ENCODE measurements at regions not wholly inside any gene's neighbourhood (a gene's known extent, or its start where the extent isn't known, plus 50 kb on each side); places are given as distances from the start of the nearest gene placed in this dataset.
A peak's percentile ranks its signal among the peaks of the same experiment; 100 is the strongest.

DNA sequence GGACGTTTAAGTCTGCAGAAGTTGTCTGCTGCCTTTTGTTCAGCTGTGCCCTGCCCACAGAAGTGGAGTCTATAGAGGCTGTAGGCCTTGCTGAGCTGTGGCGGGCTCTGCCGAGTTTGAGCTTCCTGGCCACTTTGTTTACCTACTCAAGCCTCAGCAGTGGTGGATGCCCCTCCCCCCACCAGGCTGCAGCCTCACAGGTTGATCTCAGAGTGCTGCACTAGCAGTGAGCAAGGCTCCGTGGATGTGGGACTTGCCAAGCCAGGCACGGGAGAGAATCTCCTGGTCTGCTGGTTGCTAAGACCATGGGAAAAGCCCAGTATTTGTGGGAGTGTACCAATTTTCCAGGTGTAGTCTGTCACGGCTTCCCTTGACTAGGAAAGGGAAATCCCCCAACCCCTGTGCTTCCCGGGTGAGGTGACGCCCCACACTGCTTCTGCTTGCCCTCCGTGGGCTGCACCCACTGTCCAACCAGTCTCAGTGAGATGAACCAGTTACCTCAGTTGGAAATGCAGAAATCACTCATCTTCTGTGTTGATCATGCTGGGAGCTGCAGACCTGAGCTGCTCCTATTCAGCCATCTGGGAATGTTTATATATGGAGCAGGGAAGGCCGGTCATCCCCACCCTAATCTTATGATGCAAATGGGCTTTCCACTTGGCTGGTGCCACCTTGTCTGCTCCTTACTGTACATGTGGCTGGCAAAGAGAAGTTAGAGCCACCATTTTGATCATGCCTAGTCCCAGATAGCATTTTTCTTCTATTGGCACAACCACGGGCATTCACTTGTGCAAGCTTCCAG lies 156.9 kb upstream of the ITGA6 start:
- no peaks in the 10 kb centered on the region for H3K36me3 Mint-ChIP-seq
- H3K4me3 Mint-ChIP-seq = no peak overlapping the region
- peaks cover 14% of the 10 kb centered on the region for H3K27me3 Mint-ChIP-seq
- peaks cover 2% of the 10 kb centered on the region for H3K9me3 Mint-ChIP-seq
- ATAC-seq (ENCODE audit: low read depth) (no peak), DNase-seq (ENCODE audit: low spot score in 2 of 2) (no peak)
- no peak overlapping the region for H3K27ac Mint-ChIP-seq
- H3K4me1 Mint-ChIP-seq = no peaks in the 10 kb centered on the region

DNA sequence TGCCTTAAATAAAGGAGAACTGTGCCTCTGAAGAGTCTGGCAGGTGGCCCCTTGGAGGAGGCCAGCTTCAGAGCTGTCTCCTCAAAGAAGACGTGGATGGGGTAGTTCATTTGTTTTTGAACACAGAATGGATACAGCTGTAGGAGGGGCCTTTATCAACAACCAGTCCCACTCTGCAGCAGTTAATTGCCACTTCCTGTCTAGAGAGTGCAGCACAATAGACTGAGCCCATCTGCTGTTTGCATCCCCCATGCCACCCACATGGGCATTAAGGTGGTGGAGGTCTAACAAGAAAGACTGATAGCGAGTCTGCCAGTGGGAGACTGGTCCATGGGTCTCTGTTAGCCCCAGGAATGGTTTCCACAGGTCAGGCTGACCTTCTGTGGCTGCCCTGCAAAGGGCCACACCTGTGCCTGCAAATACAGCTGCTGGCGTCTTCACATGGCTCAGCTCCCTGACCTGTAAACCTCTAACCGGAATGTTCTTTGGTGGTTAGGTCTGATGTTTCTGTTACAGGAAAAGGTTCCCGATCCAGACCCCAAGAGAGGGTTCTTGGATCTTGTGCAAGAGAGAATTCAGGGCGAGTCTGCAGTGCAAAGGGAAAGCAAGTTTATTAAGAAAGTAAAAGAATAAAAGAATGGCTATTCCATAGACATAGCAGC lies 153.3 kb upstream of the ITGA6 start:
- ATAC-seq (ENCODE audit: low read depth) = no peak
- Mint-ChIP-seq H3K27me3 (peaks cover 24% of the 10 kb centered on the region), H3K9me3 (peaks cover 4% of the 10 kb centered on the region), H3K27ac (no peak overlapping the region), H3K36me3 (peaks cover 2% of the 10 kb centered on the region), H3K4me3 (no peak overlapping the region), H3K4me1 (no peaks in the 10 kb centered on the region)
- DNase-seq (ENCODE audit: low spot score in 2 of 2) = no peak

DNA sequence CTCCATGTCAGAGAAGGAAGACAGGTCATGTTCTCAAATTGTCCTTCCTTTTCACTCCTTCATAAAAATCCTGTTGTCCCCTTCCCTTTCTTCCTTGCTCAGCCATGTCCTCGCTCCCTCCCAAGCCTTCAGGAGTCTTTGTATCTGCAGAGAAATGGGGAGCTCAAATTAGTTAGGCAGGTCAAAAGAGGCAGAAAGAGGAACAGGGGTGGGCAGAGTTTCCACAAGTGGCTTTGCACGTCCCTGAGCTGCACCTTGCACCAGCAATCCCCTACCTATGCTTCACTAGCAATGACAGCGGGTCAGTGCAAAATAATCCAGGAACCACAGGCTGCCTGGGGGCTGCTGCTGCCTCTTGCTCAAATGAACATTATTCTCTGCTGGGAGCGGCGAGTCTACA lies 152.1 kb upstream of the ITGA6 start:
- peaks cover 21% of the 10 kb centered on the region for H3K27me3 Mint-ChIP-seq

DNA sequence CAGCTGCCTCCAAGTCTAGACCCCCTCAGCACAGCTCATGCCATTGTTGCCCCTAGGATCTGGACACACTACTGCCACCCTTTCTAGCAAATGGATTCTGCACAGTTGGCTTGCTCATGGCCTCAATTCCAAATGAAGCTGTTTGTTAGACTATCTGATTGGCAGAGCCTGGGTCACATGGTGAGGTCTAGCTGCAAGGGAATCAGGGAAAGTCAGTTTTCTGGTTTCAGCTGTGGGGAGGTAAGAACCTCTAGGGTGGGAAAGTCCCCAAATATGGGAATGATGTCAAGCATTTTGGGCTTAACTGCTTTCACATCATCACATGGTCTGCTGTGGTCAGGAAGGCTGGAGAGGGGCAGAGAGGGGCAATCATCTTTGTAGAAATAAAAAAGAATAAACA lies 150.4 kb upstream of the ITGA6 start:
- Mint-ChIP-seq H3K4me3 (no peak overlapping the region), H3K9me3 (peaks cover 4% of the 10 kb centered on the region), H3K27ac (no peak overlapping the region), H3K27me3 (peaks cover 17% of the 10 kb centered on the region), H3K4me1 (peaks cover 10% of the 10 kb centered on the region), H3K36me3 (peaks cover 2% of the 10 kb centered on the region)
- DNase-seq (ENCODE audit: low spot score in 2 of 2) = no peak
- no peak for ATAC-seq (ENCODE audit: low read depth)

More for the DNA sequence above, 152.1 kb upstream of the ITGA6 start:
- Mint-ChIP-seq H3K27ac (no peak overlapping the region), H3K9me3 (peaks cover 4% of the 10 kb centered on the region), H3K4me3 (no peak overlapping the region), H3K36me3 (peaks cover 2% of the 10 kb centered on the region), H3K4me1 (no peaks in the 10 kb centered on the region)
- ATAC-seq (ENCODE audit: low read depth) = no peak
- no peak for DNase-seq (ENCODE audit: low spot score in 2 of 2)

DNA sequence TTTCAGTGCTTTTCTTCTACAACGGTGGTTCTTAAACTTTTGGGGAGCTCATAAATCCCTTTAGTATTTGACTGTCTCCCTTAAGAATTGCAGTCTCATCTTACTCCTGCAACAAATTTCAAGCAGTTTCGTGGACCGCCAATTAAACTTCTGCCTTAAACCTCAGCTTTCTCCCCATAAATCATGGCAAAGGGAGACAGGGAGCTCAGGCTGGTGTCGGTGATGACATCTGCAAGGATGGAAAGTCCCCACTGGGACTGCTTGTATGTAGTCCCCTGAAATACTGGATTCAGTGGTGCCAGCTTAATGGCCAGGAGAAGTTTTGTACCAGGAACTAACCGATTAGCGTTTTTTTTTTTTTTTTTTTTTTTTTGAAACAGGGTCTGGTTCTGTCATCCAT lies 148.7 kb upstream of the ITGA6 start:
- H3K4me1 Mint-ChIP-seq = peaks cover 10% of the 10 kb centered on the region
- H3K36me3 Mint-ChIP-seq = peaks cover 2% of the 10 kb centered on the region
- no peak overlapping the region for H3K27ac Mint-ChIP-seq
- no peak for ATAC-seq (ENCODE audit: low read depth)
- peaks cover 15% of the 10 kb centered on the region for H3K27me3 Mint-ChIP-seq
- no peak for DNase-seq (ENCODE audit: low spot score in 2 of 2)
- no peak overlapping the region for H3K4me3 Mint-ChIP-seq
- H3K9me3 Mint-ChIP-seq = peaks cover 4% of the 10 kb centered on the region

DNA sequence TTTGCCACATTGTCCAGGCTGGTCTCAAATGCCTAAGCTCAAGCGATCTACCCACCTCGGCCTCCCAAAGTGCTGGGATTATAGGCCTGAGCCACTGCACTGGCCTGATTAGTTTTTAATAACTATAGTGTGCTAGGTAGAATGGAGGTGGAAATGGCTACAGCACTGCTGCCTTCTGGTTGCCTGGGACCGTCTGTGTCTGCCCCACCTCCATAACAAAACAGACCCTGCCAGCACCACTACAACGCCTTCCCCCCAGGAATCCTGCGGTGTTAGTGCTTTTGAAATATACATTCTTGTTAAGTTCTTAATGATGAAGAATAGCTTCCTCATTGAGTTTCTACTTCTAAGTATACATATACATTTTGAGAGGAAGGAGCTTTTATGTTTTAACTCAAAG lies 148.2 kb upstream of the ITGA6 start:
- Mint-ChIP-seq H3K9me3 (peaks cover 4% of the 10 kb centered on the region), H3K27me3 (peaks cover 15% of the 10 kb centered on the region), H3K4me1 (peaks cover 10% of the 10 kb centered on the region), H3K4me3 (no peak overlapping the region), H3K36me3 (peaks cover 2% of the 10 kb centered on the region), H3K27ac (no peak overlapping the region)
- DNase-seq (ENCODE audit: low spot score in 2 of 2) (no peak), ATAC-seq (ENCODE audit: low read depth) (no peak)

DNA sequence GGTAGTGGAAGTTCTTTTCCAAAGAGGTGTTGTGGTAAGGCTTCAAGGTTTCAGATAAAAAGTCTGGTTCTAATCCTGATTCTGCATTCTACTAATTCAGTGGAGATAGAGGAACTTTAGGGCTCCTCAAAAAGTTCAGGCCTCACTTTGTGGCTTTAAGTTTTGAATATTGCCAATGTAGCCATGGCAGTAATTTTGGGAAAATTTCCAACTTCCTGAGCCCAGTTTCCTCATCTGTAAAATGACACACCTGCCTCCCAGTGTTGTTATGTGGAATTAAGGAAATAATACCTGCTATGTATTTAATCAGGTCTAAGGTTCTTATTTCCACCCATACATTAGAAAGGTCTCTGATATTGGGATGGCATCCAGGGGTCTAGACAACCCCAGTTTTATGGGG lies 147.6 kb upstream of the ITGA6 start:
- ATAC-seq (ENCODE audit: low read depth) (no peak), DNase-seq (ENCODE audit: low spot score in 2 of 2) (no peak)
- H3K36me3 Mint-ChIP-seq = peaks cover 2% of the 10 kb centered on the region
- peaks cover 10% of the 10 kb centered on the region for H3K4me1 Mint-ChIP-seq
- peaks cover 4% of the 10 kb centered on the region for H3K9me3 Mint-ChIP-seq
- H3K4me3 Mint-ChIP-seq = no peak overlapping the region
- H3K27ac Mint-ChIP-seq = no peak overlapping the region
- H3K27me3 Mint-ChIP-seq = peaks cover 15% of the 10 kb centered on the region

DNA sequence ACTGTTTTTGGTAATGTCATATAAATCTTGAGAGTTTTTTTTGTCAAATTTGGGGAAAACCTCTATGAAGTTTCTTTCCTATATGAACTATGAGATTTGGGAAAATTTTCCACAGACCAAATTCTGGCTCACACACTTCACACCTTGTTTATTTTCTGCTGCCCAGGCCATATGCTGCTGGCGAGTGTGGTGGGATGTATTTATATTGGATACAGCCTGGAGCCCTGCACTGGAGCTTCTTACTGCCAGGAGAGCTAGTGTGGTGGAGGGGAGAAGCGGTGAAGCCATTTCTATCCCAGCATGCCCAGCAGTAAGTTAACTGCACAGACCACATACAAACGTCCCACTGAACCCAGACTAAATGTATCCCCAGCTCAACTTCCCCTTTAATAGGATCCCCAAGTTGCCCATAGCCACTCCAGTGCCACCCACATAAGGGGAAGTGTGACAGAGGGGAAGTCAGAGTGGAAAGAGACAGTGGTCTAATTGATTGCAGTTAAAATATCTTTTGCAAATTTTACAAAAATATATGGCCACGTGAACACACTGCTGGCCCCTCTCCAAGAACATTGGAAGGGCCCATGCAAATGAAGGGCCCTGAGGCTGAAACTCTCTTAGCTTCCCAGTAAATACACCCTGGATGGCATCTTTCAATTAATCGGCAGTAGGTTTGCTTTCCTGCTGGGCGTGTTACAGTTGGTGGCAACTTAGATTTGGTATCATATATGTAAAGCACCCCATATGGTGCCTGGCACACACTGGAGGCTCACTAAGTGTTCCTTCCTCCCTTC lies 146.6 kb upstream of the ITGA6 start:
- H3K27me3 Mint-ChIP-seq = peaks cover 10% of the 10 kb centered on the region
- no peak overlapping the region for H3K4me3 Mint-ChIP-seq
- ATAC-seq (ENCODE audit: low read depth) (peak; percentile 79), DNase-seq (ENCODE audit: low spot score in 2 of 2) (no peak)
- peaks cover 4% of the 10 kb centered on the region for H3K9me3 Mint-ChIP-seq
- H3K27ac Mint-ChIP-seq = no peak overlapping the region
- peaks cover 10% of the 10 kb centered on the region for H3K4me1 Mint-ChIP-seq
- H3K36me3 Mint-ChIP-seq = peaks cover 2% of the 10 kb centered on the region

DNA sequence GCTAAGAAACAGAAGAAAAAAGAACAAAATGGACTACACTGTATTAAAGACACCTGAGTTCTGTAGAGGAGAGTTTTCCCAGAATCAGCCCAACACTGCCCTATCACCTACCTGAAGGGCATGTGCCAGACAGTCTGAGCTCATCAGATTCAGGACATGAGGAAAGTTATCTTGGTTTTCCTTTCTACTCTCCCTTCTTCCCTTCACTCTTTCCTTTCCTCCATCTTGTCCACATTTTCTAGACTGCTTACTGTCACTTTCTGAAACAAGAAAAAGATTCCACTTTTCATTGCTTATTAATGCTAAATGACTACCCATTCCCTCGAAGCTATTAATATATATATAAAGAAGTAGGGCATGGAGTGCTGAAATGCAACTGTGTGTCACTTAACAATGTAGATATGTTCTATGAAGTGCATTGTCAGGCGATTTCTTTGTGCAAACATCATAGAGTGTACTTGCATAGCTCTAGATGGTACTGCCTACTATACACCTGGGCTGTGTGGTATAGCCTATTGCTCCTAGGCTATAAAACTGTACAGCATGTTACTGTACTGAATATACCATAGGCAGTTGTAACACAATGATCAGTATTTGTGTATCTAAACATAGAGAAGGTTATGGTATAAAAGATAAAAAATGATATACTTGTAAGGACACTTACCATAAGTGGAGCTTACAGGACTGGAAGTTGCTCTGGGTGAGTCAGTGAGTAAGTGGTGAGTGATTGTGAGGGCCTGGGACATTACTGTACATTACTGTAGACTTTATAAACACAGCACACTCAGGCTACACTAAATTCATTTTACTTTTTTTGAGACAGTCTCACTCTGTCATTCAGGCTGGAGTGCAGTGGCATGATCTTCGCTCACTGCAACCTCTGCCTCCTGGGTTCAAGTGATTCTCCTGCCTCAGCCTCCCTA lies 145.5 kb upstream of the ITGA6 start:
- ATAC-seq (ENCODE audit: low read depth) = no peak

DNA sequence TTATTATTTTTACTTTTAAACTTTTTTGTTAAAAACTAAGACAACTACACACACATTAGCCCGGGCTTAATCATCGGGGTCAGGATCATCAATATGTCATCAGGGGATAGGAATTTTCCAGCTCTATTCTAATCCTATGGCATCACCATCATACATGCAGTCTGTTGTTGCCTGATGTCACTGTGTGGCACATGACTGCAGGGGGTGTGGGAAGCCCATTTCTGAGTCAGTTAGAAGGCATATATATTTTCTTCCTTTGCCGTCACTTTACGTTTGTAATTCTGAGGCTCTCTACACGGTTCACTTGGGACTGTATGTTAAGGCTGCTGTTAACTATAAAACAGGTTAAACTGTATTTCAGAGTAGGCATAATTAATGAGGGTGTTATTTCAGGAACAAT lies 144.4 kb upstream of the ITGA6 start:
- H3K27ac Mint-ChIP-seq = no peak overlapping the region
- DNase-seq (ENCODE audit: low spot score in 2 of 2) (no peak), ATAC-seq (ENCODE audit: low read depth) (no peak)
- H3K4me1 Mint-ChIP-seq = peaks cover 10% of the 10 kb centered on the region
- no peaks in the 10 kb centered on the region for H3K27me3 Mint-ChIP-seq
- no peaks in the 10 kb centered on the region for H3K36me3 Mint-ChIP-seq
- H3K4me3 Mint-ChIP-seq = no peak overlapping the region
- H3K9me3 Mint-ChIP-seq = no peaks in the 10 kb centered on the region

More for the DNA sequence above, 145.5 kb upstream of the ITGA6 start:
- no peak overlapping the region for H3K27ac Mint-ChIP-seq
- no peak overlapping the region for H3K4me3 Mint-ChIP-seq
- H3K27me3 Mint-ChIP-seq = peaks cover 5% of the 10 kb centered on the region
- peaks cover 10% of the 10 kb centered on the region for H3K4me1 Mint-ChIP-seq
- H3K36me3 Mint-ChIP-seq = peaks cover 2% of the 10 kb centered on the region
- peaks cover 4% of the 10 kb centered on the region for H3K9me3 Mint-ChIP-seq
- no peak for DNase-seq (ENCODE audit: low spot score in 2 of 2)

DNA sequence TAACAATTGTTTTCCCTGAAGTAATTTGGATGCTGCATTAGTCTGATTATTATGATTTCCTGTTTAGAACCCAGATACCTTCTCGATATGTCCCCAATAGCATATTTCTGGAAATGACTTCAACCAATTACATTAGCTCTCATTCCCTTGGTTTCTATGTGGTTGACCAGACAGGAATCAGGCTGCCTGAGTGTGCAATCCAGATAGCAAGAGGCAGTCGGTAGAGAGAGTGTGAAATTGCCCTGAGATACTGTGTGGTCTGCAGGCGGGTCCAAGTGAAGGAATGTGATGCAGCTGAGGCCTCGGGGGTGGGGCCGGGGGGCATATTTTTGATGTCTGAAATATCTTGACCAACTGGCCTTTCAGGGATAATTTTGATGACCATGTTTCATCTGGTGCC lies 143.9 kb upstream of the ITGA6 start:
- no peaks in the 10 kb centered on the region for H3K9me3 Mint-ChIP-seq
- ATAC-seq (ENCODE audit: low read depth) = no peak
- H3K27ac Mint-ChIP-seq = no peak overlapping the region
- H3K4me1 Mint-ChIP-seq = peaks cover 10% of the 10 kb centered on the region
- no peak for DNase-seq (ENCODE audit: low spot score in 2 of 2)
- H3K27me3 Mint-ChIP-seq = no peaks in the 10 kb centered on the region
- H3K36me3 Mint-ChIP-seq = no peaks in the 10 kb centered on the region
- no peak overlapping the region for H3K4me3 Mint-ChIP-seq

DNA sequence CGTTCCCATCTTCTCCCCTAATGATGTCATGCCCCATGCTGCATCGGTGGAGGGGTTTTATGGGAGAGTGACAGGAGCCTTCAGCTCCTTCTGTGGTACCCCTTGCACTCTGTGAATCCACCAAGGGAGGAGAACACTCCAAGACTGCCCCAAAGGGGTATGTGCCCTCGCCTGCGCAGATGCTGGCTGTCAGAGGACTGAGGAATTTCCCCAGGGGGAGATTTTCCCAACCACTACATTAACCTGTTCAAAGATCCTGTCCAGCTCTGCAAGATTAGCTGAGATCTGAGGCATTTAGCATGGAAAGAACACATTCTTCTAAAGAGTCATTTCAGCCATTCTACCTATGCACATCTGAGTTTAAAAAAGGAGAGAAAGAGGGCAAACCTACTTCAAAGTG lies 143.2 kb upstream of the ITGA6 start:
- no peak for ATAC-seq (ENCODE audit: low read depth)
- Mint-ChIP-seq H3K4me3 (no peak overlapping the region), H3K36me3 (no peaks in the 10 kb centered on the region), H3K27me3 (peaks cover 2% of the 10 kb centered on the region), H3K4me1 (peaks cover 10% of the 10 kb centered on the region), H3K27ac (no peak overlapping the region), H3K9me3 (no peaks in the 10 kb centered on the region)
- no peak for DNase-seq (ENCODE audit: low spot score in 2 of 2)

DNA sequence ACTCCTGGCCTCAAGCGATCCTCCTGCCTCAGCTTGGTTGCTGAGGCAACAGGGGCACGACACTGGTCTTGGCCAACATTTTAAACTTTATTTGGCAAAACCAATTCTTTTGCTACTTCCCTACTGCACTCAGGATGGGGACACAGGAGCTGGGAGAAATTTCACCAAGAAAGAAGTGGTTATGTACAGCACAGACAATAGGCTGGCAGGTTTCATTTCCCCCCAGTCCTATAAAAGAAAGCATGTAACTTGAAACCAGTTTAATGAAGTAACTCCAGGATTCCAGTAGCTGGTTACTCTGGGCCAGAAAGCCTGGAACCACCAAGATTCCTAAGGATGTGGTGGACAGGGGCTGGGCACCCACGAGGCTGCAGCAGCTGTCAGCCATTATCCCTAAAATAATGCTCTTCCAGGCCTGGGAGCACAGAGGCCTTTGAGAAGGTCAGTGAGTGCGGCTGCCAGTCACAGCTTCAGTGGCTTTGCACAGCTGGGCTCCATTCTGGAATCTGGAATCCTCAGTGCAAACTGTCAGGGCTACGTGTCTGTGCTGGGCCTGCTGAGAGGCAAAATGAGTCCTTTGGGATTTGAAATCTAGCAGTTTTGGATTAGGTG lies 142.3 kb upstream of the ITGA6 start:
- DNase-seq (ENCODE audit: low spot score in 2 of 2) (no peak), ATAC-seq (ENCODE audit: low read depth) (no peak)
- H3K4me3 Mint-ChIP-seq = no peak overlapping the region
- no peak overlapping the region for H3K27ac Mint-ChIP-seq
- no peaks in the 10 kb centered on the region for H3K9me3 Mint-ChIP-seq
- H3K27me3 Mint-ChIP-seq = peaks cover 2% of the 10 kb centered on the region
- H3K36me3 Mint-ChIP-seq = no peaks in the 10 kb centered on the region
- H3K4me1 Mint-ChIP-seq = peaks cover 10% of the 10 kb centered on the region
